Calu3 (cell line): ENCODE measurements at regions not wholly inside any gene's neighbourhood (a gene's known extent, or its start where the extent isn't known, plus 50 kb on each side); places are given as distances from the start of the nearest gene placed in this dataset.
"Not testable (repeated sequence)": the region's sequence is repeated elsewhere in the genome, so short reads cannot be mapped to it uniquely, and the experiment has no call there.

ENCODE experiments used
- BruUV-seq: library from RNA; stranded (reverse); fragments of 400-500 nt; replicated peaks from 2 replicates; lab custom pipeline; 2021; lab: Mats Ljungman, UMichigan
- CTCF ChIA-PET: fragments of 300-600 bp; sonication (Branson Sonifier 250); formaldehyde crosslinking; loops from one replicate; lab custom pipeline; 2022; ENCODE audit warnings: antibody characterized with exemption; lab: Charles Lee
- DNase-seq: peaks from one replicate; pipeline ENCODE4 v3.0.0; 2022
- H3K27ac Mint-ChIP-seq: one replicate; pipeline ENCODE4 v1.8.0; 2022; ENCODE audit warnings: mixed read lengths; ENCODE audit not compliant: unreplicated experiment
- H3K27me3 Mint-ChIP-seq: one replicate; pipeline ENCODE4 v1.8.0; 2022; ENCODE audit warnings: mixed read lengths; ENCODE audit not compliant: unreplicated experiment
- H3K36me3 Mint-ChIP-seq: one replicate; pipeline ENCODE4 v1.8.0; 2022; ENCODE audit warnings: mild to moderate bottlenecking, moderate library complexity, mixed read lengths; ENCODE audit not compliant: insufficient read depth, unreplicated experiment
- H3K4me1 Mint-ChIP-seq: one replicate; pipeline ENCODE4 v1.8.0; 2022; ENCODE audit warnings: mild to moderate bottlenecking, low read depth, mixed read lengths; ENCODE audit not compliant: unreplicated experiment
- H3K4me3 Mint-ChIP-seq: one replicate; pipeline ENCODE4 v1.8.0; 2022; ENCODE audit warnings: mild to moderate bottlenecking, low read depth, moderate library complexity, mixed read lengths; ENCODE audit not compliant: unreplicated experiment
- H3K9me3 Mint-ChIP-seq: one replicate; pipeline ENCODE4 v1.8.0; 2022; ENCODE audit warnings: low read depth, mixed read lengths; ENCODE audit not compliant: unreplicated experiment
- intact Hi-C: fragments of 100-400 bp; cut with micrococcal nuclease; formaldehyde crosslinking; loops from one replicate; pipeline ENCODE4 v1.10.0; 2022; ENCODE audit not compliant: unreplicated experiment
- TF ChIP-seq, protein P1 (sequence below): fragments of 200-600 bp; IDR thresholded peaks from one replicate; pipeline ENCODE4 v1.8.0; 2022; ENCODE audit warnings: antibody characterized with exemption; ENCODE audit not compliant: unreplicated experiment

DNA sequence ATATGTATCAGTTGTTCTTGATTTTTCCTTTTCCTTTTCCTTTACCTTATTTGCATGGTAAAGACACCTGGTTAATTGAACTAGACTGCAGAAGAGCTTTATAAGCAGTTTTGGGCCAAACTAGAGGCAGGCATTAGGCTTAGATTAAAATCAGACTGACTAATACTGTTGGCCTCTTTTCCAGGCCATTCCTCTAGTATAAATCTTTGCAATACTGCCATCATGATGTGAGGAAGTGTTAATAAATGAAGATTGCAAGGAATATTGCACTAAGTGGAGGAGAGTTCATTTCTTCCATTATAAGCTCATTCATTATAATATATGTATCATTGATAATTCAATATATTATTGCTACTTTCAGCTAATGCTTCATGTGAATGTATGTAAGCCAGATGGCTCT is 163.8 kb downstream of the MMUT start:
- no peak for DNase-seq
- no peaks in the 10 kb centered on the region for H3K4me1 Mint-ChIP-seq
- TF ChIP-seq, protein P1, sequence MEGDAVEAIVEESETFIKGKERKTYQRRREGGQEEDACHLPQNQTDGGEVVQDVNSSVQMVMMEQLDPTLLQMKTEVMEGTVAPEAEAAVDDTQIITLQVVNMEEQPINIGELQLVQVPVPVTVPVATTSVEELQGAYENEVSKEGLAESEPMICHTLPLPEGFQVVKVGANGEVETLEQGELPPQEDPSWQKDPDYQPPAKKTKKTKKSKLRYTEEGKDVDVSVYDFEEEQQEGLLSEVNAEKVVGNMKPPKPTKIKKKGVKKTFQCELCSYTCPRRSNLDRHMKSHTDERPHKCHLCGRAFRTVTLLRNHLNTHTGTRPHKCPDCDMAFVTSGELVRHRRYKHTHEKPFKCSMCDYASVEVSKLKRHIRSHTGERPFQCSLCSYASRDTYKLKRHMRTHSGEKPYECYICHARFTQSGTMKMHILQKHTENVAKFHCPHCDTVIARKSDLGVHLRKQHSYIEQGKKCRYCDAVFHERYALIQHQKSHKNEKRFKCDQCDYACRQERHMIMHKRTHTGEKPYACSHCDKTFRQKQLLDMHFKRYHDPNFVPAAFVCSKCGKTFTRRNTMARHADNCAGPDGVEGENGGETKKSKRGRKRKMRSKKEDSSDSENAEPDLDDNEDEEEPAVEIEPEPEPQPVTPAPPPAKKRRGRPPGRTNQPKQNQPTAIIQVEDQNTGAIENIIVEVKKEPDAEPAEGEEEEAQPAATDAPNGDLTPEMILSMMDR: no peak
- intact Hi-C loops: loop anchor here (5.0 kb wide), 1 partner anchor 1978 kb away; no protein-coding TSS in a partner anchor
- H3K4me3 Mint-ChIP-seq: no peak overlapping the region
- CTCF ChIA-PET: no interaction called here
- peaks cover 3% of the 10 kb centered on the region for H3K9me3 Mint-ChIP-seq
- no TSS peak for BruUV-seq
- H3K36me3 Mint-ChIP-seq: no peaks in the 10 kb centered on the region
- H3K27me3 Mint-ChIP-seq: no peaks in the 10 kb centered on the region
- no peak overlapping the region for H3K27ac Mint-ChIP-seq

DNA sequence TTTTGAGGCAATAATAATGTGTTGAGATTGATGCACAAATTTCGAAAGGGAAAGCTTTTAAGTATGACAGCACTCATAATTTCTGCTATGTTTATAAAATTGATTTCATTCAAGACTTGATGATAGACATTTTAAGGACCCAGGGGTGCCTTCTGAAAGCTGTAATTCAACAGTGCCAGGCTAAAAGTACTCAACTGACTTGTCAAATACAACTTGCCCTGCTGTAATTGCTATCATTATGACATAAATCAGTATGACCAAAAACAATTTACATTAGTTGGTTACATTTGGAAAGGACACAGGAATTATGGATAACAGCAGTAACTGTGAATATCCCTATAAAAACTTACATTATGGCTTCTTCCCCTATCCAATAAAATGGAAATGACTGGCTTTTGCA is 178.9 kb downstream of the MMUT start:
- no peak for DNase-seq
- H3K4me1 Mint-ChIP-seq: no peaks in the 10 kb centered on the region
- no peak overlapping the region for H3K4me3 Mint-ChIP-seq
- H3K36me3 Mint-ChIP-seq: no peaks in the 10 kb centered on the region
- no TSS peak for BruUV-seq
- intact Hi-C loops: no loop called here
- no peaks in the 10 kb centered on the region for H3K9me3 Mint-ChIP-seq
- H3K27me3 Mint-ChIP-seq: no peaks in the 10 kb centered on the region
- TF ChIP-seq, protein P1: no peak
- no peak overlapping the region for H3K27ac Mint-ChIP-seq
- CTCF ChIA-PET: no interaction called here

DNA sequence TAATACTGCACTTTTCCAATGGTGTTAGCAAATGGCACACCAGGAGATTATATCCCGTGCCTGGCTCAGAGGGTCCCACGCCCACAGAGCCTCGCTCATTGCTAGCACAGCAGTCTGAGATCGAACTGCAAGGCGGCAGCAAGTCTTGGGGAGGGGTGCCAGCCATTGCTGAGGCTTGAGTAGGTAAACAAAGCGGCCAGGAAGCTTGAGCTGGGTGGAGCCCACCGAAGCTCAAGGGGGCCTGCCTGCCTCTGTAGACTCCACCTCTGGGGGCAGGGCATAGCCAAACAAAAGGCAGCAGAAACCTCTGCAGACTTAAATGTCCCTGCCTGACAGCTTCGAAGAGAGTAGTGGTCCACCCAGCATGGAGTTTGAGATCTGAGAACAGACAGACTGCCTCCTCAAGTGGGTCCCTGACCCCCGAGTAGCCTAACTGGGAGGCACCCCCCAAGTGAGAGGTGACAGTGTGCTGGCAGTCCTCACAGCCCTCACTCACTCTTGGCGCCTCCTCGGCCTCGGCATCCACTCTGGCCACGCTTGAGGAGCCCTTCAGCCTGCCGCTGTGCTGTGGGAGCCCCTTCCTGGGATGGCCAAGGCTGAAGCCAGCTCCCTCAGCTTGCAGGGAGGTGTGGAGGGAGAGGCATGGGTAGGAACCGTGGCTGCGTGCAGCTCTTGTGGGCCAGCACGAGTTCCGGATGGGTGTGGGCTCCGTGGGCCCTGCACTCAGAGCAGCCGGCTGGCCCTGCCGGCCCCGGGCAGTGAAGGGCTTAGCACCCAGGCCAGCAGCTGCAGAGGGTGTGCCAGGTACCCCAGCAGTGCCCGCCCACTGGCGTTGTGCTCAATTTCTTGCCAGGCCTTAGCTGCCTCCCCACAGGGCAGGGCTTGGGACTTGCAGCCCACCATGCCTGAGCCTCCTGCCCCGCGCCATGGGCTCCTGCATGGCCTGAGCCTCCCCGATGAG is 188.0 kb downstream of the MMUT start:
- DNase-seq, H3K36me3 Mint-ChIP-seq, H3K4me3 Mint-ChIP-seq, H3K4me1 Mint-ChIP-seq, CTCF ChIA-PET, intact Hi-C loops, H3K27me3 Mint-ChIP-seq, H3K9me3 Mint-ChIP-seq, H3K27ac Mint-ChIP-seq, BruUV-seq: not testable (repeated sequence)

DNA sequence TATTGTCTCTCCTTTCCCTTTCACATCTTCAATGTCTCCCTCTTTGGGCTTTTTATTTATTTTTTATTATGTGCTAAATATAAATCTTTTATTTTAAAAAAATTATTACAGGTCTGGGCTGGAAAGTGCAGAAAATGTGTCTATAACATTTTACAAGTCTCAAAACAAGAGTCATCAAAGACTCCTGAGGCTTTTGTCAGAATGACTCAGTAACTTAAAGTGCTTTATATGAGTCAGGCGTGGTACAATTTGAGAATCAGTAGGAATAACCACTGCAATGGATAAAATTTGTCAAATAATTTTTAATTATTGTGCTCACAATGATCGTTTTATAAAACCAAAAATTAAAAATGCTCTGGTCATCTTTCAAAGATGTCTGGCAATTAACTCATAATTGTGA is 193.9 kb downstream of the MMUT start:
- TF ChIP-seq, protein P1: no peak
- Mint-ChIP-seq H3K4me3 (no peak overlapping the region), H3K4me1 (no peaks in the 10 kb centered on the region), H3K9me3 (no peaks in the 10 kb centered on the region), H3K27ac (no peak overlapping the region), H3K27me3 (no peaks in the 10 kb centered on the region), H3K36me3 (no peaks in the 10 kb centered on the region)
- CTCF ChIA-PET: no interaction called here
- intact Hi-C loops: no loop called here
- DNase-seq: no peak
- BruUV-seq: no TSS peak

DNA sequence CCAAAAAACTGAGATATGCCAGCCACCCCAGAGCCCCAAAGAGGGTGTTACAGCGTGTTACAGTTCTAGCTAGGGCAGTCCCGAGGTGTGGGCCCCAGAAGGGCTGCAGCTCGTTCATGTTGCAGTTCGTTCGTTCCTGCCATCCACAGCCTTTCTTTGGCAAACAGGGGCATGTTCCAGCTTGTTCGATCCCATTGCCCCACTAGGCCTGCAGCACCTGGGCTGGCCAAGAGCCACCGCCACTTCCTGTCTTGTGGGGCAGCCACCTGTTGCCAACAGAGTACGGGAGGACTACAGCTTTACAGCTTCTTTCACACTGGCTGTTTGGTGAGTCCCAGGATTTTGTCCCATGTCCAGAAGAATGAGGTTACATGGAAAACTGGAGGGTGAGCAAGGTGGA is 198.1 kb downstream of the MMUT start:
- H3K27me3 Mint-ChIP-seq: no peaks in the 10 kb centered on the region
- H3K4me3 Mint-ChIP-seq: no peak overlapping the region
- no TSS peak for BruUV-seq
- intact Hi-C loops: no loop called here
- CTCF ChIA-PET: no interaction called here
- H3K27ac Mint-ChIP-seq: no peak overlapping the region
- H3K36me3 Mint-ChIP-seq: no peaks in the 10 kb centered on the region
- TF ChIP-seq, protein P1: no peak
- H3K4me1 Mint-ChIP-seq: no peaks in the 10 kb centered on the region
- H3K9me3 Mint-ChIP-seq: no peaks in the 10 kb centered on the region
- no peak for DNase-seq
